ENCODE measurements at regions not wholly inside any gene's neighbourhood (a gene's known extent, or its start where the extent isn't known, plus 50 kb on each side); places are given as distances from the start of the nearest gene placed in this dataset.

DNA sequence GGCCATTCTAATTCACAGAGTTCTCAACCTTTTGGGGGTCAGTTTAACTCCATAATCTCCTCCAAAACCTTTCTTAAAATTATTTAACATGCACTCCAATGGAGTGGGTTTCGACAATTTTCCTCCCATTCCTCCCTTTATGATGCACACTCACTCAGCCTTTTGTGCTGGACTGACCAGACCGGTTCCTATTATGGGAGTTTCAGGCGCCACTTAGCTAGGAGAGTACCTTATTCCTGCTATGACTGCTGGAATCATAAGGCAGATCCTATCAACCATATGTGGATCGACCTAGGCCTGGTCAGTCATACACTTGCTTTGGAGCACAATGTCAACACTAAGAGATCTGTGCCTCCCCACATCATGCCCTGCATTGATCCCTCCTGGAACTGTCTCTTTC lies 63.9 kb upstream of the MOCS1 start:
- H3K36me3 ChIP-seq (ENCODE audit: control insufficient read depth, insufficient read depth, low read length): no peaks in the 10 kb centered on the region
- H2AFZ ChIP-seq: no peak overlapping the region
- TF ChIP-seq, protein P1, sequence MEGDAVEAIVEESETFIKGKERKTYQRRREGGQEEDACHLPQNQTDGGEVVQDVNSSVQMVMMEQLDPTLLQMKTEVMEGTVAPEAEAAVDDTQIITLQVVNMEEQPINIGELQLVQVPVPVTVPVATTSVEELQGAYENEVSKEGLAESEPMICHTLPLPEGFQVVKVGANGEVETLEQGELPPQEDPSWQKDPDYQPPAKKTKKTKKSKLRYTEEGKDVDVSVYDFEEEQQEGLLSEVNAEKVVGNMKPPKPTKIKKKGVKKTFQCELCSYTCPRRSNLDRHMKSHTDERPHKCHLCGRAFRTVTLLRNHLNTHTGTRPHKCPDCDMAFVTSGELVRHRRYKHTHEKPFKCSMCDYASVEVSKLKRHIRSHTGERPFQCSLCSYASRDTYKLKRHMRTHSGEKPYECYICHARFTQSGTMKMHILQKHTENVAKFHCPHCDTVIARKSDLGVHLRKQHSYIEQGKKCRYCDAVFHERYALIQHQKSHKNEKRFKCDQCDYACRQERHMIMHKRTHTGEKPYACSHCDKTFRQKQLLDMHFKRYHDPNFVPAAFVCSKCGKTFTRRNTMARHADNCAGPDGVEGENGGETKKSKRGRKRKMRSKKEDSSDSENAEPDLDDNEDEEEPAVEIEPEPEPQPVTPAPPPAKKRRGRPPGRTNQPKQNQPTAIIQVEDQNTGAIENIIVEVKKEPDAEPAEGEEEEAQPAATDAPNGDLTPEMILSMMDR (IDR thresholded peaks at IDR 0.05): no peak
- no peak overlapping the region for H3K4me3 ChIP-seq (ENCODE audit: low read depth, low read length)
- no peak overlapping the region for H3K4me2 ChIP-seq (ENCODE audit: low read length)
- H3K4me1 ChIP-seq: no peaks in the 10 kb centered on the region
- H3K27me3 ChIP-seq (ENCODE audit: control insufficient read depth, insufficient read depth, low read length): no peaks in the 10 kb centered on the region
- no peaks in the 10 kb centered on the region for H3K79me2 ChIP-seq
- H3K9ac ChIP-seq: no peak overlapping the region
- H3K9me3 ChIP-seq (ENCODE audit: control insufficient read depth, low read length): no peaks in the 10 kb centered on the region
- H3K27ac ChIP-seq: no peak overlapping the region

DNA sequence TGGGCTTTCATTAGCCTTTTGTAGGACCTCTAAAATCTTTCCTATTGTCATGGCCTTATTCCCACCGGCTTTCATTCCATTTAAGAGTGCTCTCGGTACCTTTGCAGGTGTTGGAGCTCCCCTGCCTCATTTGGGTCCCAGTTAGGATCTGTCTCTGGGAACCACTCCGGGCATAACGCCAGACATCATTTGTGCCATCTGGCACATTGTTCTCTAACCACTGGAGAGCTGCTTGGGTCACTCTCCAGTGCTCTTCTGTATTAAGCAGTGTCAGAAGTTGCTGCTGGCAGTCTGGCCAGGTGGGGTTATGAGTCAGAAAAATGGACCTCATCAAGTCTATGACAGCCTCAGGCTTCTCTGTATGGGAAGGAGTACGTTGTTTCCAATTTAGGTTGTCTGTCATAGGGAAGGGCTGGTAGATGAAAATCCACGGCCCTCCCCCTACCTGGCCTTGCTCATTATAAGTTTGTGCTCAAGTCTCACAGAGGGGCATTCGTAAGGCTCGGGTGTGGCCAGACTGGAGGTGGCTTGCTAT lies 62.9 kb upstream of the MOCS1 start:
- Histone ChIP-seq H3K4me2 (ENCODE audit: low read length) (no peak overlapping the region), H3K27ac (no peak overlapping the region), H3K27me3 (ENCODE audit: control insufficient read depth, insufficient read depth, low read length) (no peaks in the 10 kb centered on the region), H3K9me3 (ENCODE audit: control insufficient read depth, low read length) (no peaks in the 10 kb centered on the region), H3K9ac (no peak overlapping the region), H3K4me3 (ENCODE audit: low read depth, low read length) (no peak overlapping the region), H3K4me1 (no peaks in the 10 kb centered on the region), H3K79me2 (no peaks in the 10 kb centered on the region), H2AFZ (no peak overlapping the region), H3K36me3 (ENCODE audit: control insufficient read depth, insufficient read depth, low read length) (no peaks in the 10 kb centered on the region)
- TF ChIP-seq, protein P1 (IDR thresholded peaks at IDR 0.05): no peak

DNA sequence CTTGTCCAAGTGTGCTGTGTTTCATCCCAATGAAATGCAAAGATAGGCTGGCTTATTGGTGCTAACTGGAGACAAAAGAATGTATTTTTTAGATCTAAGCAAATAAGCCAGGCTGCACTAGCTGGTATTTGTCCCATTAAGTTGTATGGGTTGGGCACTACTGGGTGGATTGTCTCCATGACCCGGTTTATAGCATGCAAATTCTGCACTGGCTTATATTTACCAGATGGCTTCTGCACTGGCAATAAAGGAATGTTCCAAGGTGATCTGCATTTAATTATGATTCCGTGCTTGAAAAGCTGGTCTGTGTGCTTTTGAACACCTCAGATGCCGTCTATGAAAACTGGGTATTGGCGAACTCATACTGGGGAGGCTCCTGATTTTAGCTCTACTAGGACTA lies 61.4 kb upstream of the MOCS1 start:
- H3K9me3 ChIP-seq (ENCODE audit: control insufficient read depth, low read length): no peaks in the 10 kb centered on the region
- no peaks in the 10 kb centered on the region for H3K79me2 ChIP-seq
- TF ChIP-seq, protein P1 (IDR thresholded peaks at IDR 0.05): no peak

DNA sequence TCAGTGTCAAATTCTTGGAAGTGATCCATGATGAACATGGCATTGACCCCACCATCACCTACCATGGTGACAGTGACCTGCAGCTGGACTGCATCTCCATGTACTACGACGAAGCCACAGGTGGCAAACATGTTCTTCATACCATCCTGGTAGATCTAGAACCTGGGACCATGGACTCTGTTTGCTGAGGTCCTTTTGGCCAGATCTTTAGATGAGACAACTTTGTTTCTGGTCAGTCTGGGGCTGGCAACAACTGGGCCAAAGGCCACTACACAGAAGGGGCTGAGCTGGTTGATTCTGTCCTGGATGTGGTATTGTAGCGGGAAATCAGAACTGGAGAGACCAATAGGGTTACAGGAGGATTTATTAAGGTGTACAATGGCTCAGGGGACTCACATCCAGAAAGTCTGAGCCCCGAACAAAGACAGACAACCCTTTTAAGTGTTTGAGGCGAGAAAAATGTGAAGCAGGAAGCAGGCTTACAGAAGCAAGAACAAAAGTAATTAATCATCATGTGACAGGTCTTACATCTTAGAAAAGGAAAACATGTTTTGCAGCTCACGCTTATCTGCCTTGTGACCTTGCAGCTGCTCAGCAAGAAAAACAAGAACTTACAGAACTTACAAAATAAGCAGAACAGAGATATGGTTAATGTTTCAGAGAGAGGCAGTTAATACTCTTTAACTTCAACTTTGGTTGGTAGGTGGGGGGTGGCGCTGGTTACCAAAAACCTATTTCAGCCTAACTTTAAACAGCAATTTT lies 58.8 kb upstream of the MOCS1 start:
- Histone ChIP-seq H3K79me2 (no peaks in the 10 kb centered on the region), H3K9ac (no peak overlapping the region), H2AFZ (no peak overlapping the region), H3K4me2 (ENCODE audit: low read length) (no peak overlapping the region), H3K9me3 (ENCODE audit: control insufficient read depth, low read length) (no peaks in the 10 kb centered on the region), H3K27ac (no peak overlapping the region), H3K36me3 (ENCODE audit: control insufficient read depth, insufficient read depth, low read length) (no peaks in the 10 kb centered on the region), H3K4me1 (no peaks in the 10 kb centered on the region), H3K27me3 (ENCODE audit: control insufficient read depth, insufficient read depth, low read length) (no peaks in the 10 kb centered on the region), H3K4me3 (ENCODE audit: low read depth, low read length) (no peak overlapping the region)
- TF ChIP-seq, protein P1 (IDR thresholded peaks at IDR 0.05): no peak

More for the DNA sequence above, 61.4 kb upstream of the MOCS1 start:
- no peaks in the 10 kb centered on the region for H3K36me3 ChIP-seq (ENCODE audit: control insufficient read depth, insufficient read depth, low read length)
- no peak overlapping the region for H3K27ac ChIP-seq
- no peak overlapping the region for H3K4me3 ChIP-seq (ENCODE audit: low read depth, low read length)
- no peaks in the 10 kb centered on the region for H3K27me3 ChIP-seq (ENCODE audit: control insufficient read depth, insufficient read depth, low read length)
- no peak overlapping the region for H2AFZ ChIP-seq
- H3K4me1 ChIP-seq: no peaks in the 10 kb centered on the region
- H3K9ac ChIP-seq: no peak overlapping the region
- H3K4me2 ChIP-seq (ENCODE audit: low read length): no peak overlapping the region

All from parathyroid adenoma (tissue), 2 donors.